Suppressor macrophage (primary cell): ENCODE measurements at regions not wholly inside any gene's neighbourhood (a gene's known extent, or its start where the extent isn't known, plus 50 kb on each side); places are given as distances from the start of the nearest gene placed in this dataset.

Experiments used
- DNase-seq, 4 experiments: peaks; one replicate each; pipeline ENCODE4 v3.0.0-alpha.2; 2020 to 2022

DNA sequence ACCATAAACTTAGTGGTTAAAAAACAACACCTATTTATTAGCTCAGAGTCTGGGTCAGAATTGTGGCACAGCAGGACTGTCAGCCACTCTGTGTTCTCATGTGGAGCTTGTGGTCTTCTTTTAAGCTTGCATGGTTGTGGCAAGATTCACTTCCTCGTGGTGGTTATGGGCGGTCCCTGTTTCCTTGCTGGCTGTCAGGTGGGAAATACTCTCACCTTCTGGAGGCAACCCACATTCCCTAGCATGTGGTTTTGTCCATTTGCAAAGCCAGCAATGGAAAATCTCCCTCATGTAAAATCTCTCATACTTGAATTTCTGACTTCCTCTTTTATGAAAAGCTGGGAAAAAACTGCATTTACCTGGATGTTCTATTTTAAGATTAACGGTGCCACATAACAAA lies 229.8 kb downstream of the ALX1 start:
- no peak for DNase-seq

DNA sequence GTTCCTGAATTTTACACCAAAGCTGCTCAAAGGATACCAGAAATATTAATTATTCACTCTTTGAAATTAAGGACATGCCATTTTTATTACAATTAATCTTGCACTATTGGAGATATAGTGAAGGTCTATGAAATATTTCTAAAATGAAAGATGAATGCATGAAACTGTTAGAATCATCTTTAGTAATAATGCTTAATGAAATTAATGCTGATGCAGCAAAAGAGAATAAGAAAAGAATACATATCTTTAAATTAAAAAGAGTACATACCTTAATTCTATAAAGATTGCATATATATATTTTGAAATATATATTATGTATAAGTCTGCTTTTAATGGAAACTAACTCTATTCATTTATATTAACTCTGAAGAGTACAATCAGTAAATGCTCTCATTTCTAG lies 236.0 kb downstream of the ALX1 start:
- no peak for DNase-seq

DNA sequence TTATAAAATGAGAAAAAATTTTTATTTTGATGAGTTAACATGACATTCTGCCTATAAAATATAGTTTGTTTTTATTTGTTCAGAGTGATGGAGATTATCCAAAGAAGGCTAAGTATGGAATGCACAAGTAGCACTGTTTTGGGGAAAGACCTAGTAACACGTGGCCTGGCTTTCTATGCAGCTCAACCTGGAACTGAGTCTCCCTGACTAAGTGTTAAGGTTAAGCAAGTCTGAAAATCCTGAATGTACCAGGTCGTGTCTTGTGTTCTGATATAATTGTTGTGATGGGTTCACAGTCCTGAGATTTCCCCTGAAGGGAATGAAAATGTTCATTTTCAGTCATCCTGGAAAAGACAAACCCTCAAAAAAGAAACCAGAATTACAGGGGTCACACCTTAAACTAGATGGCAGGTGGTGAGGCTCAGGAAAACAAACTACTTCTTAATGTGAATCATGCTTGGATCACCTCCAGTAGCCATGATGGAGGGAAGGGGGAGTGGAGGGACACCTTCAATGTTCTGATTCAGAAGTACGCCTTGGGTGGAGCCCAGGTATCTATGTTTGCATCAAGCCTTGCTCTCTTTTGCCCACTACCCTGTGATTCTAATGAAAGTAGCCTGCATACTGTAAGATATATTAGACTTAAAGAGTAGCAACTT lies 236.8 kb downstream of the ALX1 start:
- no peak for DNase-seq

DNA sequence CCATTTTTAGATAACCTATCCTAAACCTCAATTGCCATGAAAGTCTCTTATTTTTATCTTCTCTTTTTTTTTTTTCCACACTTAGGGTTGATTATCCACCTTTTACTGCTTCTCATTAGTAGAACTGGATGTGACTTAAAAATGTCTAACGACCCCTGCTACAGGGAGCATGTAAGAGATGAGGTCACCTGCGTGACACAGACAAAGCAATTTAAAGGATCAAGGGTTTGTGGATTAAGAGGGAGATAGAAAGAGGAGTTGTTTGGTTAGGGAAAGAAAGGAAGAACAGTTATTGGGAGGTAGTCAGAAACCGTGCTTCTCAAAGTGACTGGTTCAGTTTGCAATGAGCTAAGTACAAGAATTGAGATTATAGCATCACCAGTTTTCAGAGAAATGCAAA lies 239.1 kb downstream of the ALX1 start:
- no peak for DNase-seq

DNA sequence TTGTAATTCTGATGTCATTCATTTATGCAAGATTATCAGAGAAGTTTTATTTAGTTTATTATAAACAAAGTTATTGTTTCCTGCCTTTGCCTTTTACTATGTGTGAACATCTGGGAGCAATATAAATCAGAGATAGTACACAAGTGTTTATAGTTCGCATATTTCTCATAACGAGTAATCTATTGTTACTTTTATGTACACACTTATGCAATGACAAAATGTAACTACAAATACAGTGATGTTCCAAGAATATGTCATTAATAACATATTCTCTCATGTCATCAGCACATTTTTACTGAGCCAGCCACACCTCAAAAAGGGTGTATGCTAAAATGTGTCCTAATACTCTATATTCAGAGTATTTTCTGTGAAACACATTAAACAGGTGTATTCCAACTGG lies 243.2 kb downstream of the ALX1 start:
- no peak for DNase-seq

DNA sequence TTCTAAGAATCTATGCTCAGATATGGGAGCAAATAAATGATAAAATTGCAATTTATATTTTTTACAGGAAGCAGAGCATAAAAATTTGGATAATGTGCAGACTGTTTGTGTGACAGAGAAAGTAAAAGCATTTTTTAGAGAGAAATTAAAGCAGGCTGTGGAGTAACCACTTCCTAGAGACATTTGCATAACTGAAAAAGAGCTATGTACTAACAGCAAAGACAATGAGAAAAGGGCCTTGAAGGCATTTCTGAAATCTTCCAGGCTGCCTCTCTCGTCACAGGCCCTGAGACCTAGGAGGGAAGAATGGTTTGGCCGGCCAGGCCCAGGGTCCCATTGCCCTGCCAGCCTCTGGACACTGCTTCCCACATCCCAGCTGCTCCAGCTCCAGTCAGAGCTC lies 247.2 kb downstream of the ALX1 start:
- DNase-seq = no peak

DNA sequence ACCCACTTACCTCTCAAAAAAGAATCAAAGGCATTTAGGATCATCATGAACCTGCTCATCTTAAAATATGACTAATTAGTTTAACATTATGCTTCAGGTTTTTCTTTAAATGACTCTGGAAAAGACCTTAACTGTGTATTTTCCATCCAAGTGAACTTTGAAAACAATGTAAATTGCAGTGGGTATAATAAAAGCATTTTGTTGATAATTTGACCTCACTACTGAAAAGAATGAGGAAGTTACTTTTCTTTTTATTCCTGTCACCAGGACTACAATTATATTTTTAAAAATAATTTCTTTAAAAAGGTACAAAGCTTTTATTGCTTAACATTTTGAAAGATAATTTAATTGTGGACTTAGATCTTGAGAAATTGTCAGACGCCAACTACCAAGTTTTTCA lies 249.9 kb downstream of the ALX1 start:
- no peak for DNase-seq

DNA sequence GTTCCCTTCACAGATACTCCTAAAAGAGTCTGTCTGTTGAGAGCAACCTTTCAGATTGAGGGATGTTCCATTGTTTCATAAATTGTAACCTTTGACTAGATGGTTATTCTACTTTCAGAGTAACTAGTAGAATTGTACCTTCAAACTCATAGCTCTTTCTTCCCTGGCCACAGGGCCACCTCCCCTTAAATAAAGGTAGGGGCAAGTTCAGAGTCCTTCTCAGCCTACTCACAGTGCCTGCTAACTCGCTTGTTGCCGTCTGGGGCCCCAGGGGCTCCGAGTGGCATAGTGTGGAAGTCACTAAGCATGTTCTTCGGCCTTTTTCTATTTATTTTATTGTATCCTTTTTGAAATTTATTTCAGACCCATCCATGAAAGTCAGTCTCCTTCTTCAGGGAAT lies 250.4 kb downstream of the ALX1 start:
- no peak for DNase-seq

DNA sequence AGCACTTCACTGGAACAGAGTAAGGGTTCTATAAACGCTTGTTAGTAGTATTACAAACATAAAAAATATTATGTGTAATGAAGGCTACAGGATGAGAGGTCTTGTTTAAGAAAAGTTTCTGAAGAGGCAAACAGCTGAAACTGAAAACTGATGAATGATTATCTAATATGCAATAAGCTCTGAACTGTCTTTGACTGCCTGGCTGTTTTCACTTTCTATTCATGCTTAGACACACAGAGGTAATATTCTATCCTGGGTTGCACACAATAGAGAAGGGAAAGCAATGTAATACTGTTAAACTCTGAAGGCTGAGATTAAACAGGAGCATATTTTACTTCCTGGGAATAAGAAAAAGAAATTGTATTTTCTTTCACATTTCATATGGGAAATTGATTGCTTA lies 251.3 kb downstream of the ALX1 start:
- DNase-seq = no peak

DNA sequence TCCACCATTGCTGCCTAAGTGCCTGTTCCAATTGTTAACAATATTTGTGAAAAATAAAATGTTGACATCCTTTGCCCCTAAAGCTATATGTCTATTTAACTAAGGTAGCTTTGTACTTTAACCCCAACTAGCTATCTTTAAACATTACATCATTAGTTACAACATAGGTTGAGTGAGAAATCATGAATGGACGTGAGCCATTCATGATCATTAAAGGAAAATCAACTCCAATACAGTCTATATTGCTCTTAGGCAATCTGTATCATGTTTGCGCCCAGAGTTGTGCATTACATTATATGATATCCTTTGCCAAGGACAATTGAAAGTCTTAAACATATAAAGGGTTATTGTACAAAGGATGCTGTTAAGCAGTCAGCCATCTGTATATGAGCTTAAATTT lies 269.6 kb downstream of the ALX1 start:
- DNase-seq = no peak

DNA sequence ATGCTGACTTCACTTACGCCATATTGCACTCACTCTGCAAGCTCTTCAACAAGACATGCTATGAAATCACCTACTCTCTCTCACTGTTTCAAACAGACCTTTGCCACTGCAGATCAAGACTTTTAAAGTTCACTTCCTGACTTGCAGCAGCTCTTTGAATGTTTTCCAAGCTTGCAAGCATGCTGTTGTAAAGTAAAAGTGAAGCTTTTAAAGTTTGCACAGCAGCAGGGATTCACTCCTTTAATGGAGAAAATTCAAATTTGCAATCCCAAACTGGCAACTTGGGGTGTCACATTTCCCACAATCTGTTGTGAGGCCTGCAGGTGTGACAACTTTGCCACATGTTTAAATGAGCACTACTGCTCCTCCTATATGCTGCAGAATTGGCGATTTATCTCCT lies 270.9 kb downstream of the ALX1 start:
- no peak for DNase-seq

DNA sequence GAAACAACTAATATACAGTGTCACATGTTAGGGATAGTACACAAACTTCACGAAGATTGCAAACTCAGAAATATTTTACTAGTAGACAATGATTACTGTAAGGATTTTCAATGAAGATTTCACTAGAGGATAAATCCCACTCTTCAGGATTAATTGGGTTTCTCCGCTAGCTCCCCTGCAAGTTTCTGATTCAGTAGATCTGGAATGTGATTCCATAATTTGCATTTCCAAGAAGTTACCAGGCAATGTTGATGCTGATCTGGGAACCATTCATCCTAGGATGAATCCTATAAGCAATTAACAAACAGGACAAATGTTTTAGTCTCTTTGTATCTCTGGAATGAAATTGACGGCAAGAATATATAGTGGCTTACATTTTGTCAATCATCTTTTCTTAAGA lies 272.4 kb downstream of the ALX1 start:
- no peak for DNase-seq

DNA sequence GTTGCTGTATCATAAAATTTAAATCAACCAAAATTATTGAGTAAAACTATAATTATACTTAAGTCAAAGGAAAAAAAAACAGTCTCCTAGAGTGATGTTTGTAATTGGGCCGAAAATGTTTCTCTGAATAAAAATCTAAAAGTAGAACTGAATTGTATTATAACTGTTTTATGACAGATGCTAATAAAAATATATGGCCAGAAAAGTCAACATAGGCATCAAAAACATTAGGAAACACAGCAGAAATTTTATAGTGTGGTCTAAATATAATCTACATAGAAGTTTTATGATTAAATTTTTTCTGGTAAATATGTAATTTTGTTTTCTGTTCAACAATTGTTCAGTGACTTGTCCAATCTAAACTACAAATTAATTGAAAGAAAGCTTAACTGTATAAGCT lies 277.8 kb downstream of the ALX1 start:
- DNase-seq = no peak

DNA sequence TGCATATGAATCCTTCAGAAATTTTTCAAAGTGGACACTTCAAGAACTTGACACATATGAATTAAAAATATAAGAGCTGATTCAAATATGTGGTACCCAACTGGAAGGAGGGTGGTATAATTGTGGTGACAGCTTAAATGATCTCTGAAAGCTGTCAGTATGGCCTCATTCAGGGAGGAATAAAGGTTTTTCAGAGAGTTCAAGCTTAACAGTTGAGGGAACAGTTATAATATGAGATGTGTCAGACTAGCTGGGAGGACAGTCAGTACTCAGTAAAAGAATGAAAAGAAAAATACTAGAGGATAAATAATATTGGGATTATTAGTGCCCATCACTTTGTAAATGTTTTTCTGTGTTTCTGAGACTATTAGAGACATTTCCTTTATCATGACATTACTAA lies 277.5 kb downstream of the RASSF9 start:
- DNase-seq = no peak

DNA sequence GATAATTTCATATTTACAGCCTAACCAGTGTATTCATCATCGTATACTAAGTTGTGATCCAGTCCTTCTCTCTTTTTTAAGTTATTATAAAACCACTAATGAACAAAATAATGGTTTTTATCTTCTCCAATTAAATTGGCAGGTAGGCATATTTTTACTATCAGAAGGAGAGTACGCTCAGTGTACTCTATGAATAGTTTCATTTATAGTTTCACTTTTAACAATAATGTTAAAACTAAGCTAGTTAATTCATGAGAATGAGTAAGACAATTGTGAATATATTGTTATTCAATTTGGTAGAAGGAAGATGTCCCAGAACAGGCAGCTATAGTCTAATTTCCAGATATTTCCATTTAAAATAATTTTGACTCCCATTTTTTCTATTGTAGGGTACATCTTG lies 277.1 kb downstream of the RASSF9 start:
- DNase-seq = no peak

DNA sequence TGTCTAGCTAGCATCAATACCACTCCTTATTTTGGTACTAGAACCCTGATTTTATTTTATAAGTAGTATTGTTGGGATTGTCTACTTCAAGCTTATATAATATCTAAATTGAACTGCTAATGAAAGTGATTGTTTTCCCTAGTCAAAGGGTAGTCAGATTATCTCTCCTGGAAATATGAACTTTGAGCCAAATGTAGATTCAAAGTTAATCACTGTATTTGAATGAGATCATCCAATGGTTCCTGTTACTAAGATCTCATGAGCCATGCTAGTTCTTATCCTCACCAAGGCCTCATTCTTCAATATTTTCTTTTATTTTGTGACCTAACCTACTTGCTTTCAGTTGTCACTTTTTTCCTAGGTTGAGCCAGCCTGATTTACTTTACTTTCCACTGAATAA lies 276.7 kb downstream of the RASSF9 start:
- no peak for DNase-seq

DNA sequence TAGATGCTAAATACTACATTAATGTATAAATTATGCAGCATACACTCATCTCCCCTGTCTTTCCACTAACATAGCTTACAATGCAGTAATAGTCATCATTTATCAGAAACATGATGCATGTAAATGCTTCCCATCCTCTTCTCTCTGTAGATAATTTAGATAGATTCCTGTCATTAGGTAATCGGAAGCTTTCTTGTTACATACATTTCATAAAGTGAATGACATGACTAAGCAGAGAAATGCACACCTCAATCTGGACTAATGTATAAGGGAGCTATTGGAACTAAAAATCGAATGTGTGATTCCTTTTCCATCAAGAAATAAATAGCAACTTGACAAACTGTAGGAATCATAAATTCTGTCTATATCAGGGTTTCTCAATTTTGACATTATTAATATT lies 273.4 kb downstream of the RASSF9 start:
- DNase-seq = no peak

DNA sequence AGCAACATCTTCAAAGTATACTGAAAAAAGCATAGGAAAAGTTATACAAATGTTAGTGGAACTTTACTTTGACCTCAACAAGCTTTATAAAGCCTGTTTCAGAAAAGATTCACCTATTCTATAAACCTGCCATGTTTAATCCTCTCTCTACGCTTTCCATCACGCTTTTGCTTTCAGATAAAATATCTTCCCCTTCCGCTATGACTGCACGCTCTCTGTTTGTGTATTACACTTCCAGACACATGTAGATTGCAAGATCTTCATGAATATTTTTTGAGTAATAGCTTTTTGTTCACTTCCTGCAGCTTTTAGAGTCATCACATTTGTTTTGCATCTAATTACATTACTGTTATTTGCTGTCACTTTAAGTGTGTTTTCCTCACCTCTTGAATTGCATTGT lies 271.4 kb downstream of the RASSF9 start:
- no peak for DNase-seq

DNA sequence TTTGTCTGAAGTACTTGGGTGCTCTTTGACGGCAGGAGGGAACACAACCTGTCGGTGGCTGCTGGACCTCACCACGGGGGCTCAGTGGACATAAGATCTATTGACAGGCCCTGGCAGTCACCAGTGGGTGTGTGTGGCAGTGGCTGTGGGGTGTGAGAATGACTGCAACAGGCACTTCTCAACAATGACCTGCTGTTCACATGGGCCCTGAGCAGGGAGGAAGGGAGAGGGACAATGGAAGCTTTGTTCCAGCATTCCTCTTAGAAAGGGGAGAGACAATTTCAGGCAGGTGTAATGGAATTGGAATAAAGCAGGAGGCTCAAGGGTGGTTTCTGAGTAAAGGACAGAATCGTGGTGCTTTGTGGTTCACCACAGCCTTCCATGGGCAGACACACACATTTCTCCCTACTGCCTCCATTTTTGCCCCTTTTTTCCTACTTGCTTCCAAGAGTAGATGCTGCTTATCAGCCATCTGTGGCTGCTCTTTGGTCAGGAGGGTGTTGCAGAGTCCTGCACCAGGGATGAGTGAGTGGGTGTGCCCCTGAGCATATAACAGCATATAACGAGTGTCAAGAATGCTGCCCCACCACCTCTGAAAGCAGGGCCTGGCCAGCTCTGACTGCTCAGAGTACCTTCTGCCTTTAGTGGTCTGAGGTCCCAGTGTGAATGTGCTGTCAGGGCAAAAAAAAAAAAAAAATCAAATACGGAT lies 267.7 kb downstream of the RASSF9 start:
- DNase-seq = no peak

DNA sequence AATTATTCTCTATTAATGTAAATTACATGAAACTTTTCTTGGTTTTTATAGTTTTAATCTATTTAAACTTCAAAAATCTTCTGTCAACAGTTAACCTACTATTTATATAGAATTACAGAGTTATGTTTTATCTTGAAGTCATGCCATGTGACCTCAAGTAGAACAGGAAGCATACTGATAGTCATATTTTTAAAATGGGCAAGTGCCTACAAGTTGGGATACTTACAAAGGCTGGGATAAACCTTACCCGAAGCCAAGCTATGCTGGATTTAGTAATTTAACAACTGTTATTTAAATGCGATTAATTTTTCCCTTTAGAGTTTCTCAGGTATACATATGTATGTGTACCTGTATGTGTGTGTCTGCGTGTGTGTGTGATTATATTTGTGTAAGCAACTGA lies 266.9 kb downstream of the RASSF9 start:
- no peak for DNase-seq

DNA sequence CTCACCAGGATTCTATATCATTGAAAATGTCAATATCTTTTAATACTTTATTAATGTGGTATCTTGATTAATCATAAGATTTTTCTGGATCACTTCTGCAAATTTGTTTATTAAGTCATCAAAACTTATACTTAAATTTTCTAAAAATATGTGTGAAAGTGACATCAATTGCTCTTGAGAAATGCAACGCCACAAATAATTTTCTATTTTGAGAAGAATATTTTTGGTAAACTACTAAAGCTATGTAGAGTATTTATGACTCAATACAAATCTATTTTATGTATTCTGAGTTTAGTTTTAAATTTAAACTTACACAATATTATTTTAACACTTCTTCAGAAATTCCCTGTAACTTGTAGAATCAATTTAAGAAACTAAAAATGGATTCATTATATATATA lies 263.3 kb downstream of the RASSF9 start:
- no peak for DNase-seq

DNA sequence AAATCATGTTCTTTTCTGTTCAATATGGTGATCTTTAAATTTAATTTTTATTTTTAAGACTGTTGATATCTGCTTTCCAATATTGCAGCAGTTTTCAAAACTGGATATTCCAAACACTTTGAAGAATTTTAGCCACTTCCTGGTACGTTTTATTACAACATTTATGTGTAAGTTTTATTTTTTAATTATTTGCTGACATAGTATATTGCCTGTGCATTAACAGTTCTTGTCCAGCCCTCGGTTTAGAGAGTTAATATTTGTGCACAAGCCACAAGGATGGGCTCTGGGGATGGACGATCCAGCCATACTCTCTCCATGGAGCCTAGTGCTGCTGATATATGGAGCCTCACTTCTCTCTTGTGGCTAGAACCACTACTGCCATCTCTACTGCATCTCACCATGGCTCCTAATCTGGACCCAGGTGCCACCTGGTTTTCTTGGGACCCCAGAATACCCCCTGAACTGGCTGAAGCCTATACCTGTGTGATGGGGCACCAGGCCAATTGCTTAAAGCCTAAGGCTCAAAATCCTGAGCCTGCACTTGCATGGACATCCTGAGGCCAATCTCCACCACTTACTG lies 262.5 kb downstream of the RASSF9 start:
- no peak for DNase-seq

DNA sequence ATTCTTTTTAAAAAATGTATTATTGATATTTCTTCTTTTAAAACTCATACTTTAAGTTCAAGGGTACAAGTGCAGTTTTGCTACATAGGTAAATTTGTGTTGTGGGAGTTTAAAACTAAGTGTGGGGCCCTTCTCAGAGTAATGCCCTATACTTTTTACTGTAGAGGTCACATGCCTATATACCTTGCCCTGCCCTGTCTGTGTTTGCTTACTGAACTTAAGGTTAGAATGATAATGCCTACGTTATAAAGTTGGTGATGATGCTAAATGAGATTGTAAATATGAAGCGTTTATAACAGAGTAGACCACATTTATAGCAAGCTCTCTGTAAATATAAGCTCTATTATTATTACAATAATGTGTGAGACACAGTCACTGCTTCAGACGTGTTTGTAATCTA lies 261.9 kb downstream of the RASSF9 start:
- DNase-seq = no peak
